ENCODE measurements at regions not wholly inside any gene's neighbourhood (a gene's known extent, or its start where the extent isn't known, plus 50 kb on each side); places are given as distances from the start of the nearest gene placed in this dataset.
"Not testable (repeated sequence)": the region's sequence is repeated elsewhere in the genome, so short reads cannot be mapped to it uniquely, and the experiment has no call there.

DNA sequence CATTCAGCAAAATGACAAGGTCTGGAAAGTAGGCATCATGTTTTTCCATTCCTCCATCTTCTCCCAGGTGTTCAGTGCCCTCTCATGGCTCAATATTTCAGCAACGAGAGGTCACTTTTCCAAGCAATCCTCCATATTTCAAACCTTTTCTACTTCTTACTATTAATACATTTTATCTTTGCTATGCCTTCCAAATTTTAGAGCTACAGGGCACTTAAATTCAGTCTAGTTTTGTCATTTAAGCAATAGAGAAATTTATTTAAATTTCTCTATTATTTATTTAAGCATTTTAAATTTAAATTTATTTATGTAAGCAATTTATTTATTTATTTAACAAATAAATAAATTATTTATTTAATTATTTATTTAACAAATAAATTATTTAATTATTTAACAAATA lies 305.1 kb upstream of the ANXA10 start:
- H3K4me1 Mint-ChIP-seq = no peaks in the 10 kb centered on the region
- H3K27me3 Mint-ChIP-seq = no peaks in the 10 kb centered on the region
- ATAC-seq (no peak), DNase-seq (no peak)
- H3K9me3 Mint-ChIP-seq = peaks cover 0 to 8% of the 10 kb centered on the region in 2 donors
- H3K27ac Mint-ChIP-seq = no peak overlapping the region
- no peak overlapping the region for H3K4me3 Mint-ChIP-seq

DNA sequence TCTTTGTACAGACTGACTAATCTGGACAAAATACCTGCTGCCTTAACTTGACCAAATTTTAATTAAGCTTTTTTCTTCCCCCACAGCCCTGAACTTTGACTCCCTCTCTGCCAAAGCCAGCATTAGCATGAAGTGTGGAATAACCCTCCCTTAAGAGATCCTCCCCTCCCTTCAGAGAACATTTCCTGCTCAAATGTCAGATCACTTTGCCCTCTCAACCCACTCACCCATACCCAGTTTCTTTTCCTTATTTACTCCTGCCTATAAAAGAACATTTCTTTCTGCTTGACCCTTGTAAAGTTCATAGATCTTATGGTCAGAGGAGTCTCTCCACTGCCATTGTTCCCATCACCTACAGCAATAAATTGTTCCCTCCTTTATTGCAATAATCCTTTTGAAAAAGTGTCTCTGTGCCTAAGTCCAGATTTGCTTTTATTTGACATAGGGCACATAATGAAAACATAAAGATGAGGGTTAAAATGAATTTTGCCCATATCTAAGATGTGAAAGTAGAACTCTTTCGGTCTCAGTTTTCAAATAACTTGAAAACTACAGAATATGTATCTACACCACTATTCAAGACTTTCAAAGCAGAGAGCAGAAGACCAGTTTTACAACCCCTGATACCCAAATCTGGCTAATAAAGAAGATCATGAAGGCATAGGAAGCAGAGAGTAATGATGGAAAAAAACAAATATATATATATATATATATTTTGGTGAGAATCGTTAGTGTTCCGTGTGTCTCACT lies 289.7 kb upstream of the ANXA10 start:
- Mint-ChIP-seq H3K9me3 (peaks cover 0 to 5% of the 10 kb centered on the region in 2 donors), H3K27ac (no peak overlapping the region), H3K27me3 (no peaks in the 10 kb centered on the region), H3K4me1 (no peaks in the 10 kb centered on the region), H3K4me3 (no peak overlapping the region)
- no peak for ATAC-seq
- DNase-seq = no peak

DNA sequence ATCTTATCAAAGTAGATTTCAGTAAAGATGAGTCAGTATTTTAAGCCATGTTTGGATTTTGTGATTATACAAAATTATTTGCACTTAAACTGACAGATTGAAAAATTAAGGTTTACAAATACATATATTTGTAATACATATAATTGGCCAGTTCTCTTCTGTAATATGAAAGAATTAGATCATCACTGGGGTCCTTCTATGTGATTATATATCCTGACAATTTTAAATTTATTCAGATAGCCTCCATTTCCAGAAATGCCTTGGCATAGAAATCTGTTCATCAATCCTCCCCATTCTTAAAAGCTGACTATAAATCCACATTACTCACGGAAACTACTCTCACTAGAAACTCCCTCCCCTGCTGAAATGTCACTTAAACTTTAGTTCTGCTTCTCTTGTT lies 280.4 kb upstream of the ANXA10 start:
- Mint-ChIP-seq H3K4me1 (no peaks in the 10 kb centered on the region), H3K4me3 (no peak overlapping the region), H3K9me3 (peaks cover 9 to 11% of the 10 kb centered on the region in 2 donors), H3K27ac (no peak overlapping the region), H3K27me3 (no peaks in the 10 kb centered on the region)
- ATAC-seq = no peak
- no peak for DNase-seq

DNA sequence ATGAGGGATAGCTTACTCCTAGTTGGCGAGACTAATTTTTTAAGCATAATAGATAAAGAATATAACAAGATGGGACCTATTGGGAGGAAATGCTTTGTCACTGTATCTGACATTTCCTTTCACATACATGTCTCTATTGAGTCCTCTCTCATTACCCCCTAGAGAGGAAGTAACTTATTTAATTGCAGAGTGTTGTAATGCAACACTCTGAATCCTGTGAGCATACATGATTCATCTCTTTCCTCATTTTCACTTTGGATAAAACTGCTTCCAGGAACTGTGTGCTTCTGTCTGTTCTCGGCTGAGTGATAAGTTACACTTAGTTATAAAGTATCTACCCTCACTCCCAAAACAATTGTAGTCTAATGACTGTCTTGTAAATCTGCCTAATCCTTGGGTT lies 266.1 kb upstream of the ANXA10 start:
- Mint-ChIP-seq H3K4me1 (no peaks in the 10 kb centered on the region), H3K27ac (no peak overlapping the region), H3K4me3 (no peak overlapping the region), H3K27me3 (no peaks in the 10 kb centered on the region), H3K9me3 (no peaks in the 10 kb centered on the region)
- no peak for ATAC-seq
- no peak for DNase-seq

DNA sequence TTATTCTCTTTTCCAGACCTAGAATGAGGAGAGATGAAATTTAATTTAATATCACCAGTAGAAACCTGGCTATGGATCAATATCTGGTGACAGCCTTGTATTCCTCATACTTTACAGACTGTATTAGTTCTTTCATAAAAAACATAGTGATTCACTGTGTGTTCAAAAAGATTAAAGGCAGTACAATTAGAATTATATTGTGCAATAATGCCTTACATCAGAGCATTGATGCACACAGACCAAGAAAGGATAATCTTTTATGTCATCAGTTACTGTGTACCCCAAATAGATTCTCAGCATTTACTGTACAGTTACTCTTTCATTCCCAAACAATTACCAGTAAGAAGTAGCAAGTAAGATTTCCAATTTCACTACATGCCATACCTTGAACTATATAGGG lies 260.5 kb upstream of the ANXA10 start:
- H3K27me3 Mint-ChIP-seq = no peaks in the 10 kb centered on the region
- H3K4me3 Mint-ChIP-seq = no peak overlapping the region
- H3K4me1 Mint-ChIP-seq = no peaks in the 10 kb centered on the region
- H3K27ac Mint-ChIP-seq = no peak overlapping the region
- H3K9me3 Mint-ChIP-seq = peaks cover 0 to under 1% of the 10 kb centered on the region in 2 donors
- DNase-seq = no peak
- no peak for ATAC-seq

DNA sequence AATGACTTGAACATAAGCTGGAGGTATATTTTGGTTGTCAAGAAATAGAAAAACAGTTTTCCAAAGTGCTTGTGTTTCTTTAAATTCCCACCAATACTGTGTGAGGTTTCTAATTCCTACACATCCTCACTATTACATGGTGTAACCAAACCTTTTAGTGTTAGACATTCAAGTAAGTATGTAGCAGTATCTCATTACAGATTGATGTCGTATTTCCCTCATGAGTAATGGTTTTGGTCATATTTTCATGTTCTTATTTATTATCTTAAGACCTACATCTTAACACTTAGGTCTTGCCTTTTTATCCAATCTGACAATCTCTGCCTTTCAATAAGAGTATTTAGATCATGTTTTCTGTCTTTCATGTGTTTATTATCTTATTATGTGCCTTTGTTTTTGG lies 253.7 kb upstream of the ANXA10 start:
- no peaks in the 10 kb centered on the region for H3K4me1 Mint-ChIP-seq
- H3K27ac Mint-ChIP-seq = no peak overlapping the region
- DNase-seq (no peak), ATAC-seq (no peak)
- H3K27me3 Mint-ChIP-seq = no peaks in the 10 kb centered on the region
- no peak overlapping the region for H3K4me3 Mint-ChIP-seq
- H3K9me3 Mint-ChIP-seq = peaks cover 0 to 5% of the 10 kb centered on the region in 2 donors

DNA sequence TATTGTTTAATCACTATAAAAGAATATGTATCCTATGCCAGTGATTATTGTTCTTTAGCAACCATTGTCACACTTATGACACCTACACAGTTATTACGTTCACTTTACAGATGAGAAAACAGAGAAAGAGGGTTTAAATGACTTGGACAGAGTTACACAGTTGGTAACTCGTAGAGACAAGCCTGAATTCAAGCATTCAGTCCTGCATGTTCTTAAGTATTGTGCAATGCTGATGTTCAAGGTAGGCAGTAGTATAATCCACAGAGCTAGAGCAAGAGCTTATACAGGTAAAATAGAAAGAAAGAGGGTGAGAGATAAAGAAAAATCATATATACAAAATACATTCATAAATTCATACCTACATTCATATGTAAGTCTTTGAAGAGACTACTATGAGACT lies 249.8 kb upstream of the ANXA10 start:
- DNase-seq = no peak
- Mint-ChIP-seq H3K9me3 (no peaks in the 10 kb centered on the region), H3K4me1 (no peaks in the 10 kb centered on the region), H3K27me3 (no peaks in the 10 kb centered on the region), H3K4me3 (no peak overlapping the region), H3K27ac (no peak overlapping the region)
- no peak for ATAC-seq

DNA sequence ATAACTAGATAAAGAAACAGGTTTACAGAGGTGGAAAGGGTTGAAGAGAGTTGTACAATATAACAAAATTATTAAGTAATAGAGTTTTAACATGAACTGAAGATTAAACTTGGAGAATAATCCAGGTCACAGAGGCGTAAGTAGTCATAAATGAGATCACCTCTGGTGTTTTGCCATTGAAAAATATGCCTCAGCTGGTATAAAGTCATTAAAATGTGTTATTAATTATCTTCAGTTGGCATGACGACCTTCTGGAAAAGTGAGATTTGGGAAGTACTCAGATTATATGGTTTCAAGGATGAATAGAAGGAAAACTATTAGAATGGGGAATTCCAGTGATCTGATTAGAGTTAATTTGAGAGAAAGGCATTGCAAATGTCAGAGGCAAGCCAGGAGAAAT lies 237.5 kb upstream of the ANXA10 start:
- no peaks in the 10 kb centered on the region for H3K27me3 Mint-ChIP-seq
- no peaks in the 10 kb centered on the region for H3K4me1 Mint-ChIP-seq
- ATAC-seq (no peak), DNase-seq (no peak)
- H3K4me3 Mint-ChIP-seq = no peak overlapping the region
- H3K27ac Mint-ChIP-seq = no peak overlapping the region
- peaks cover 7 to 9% of the 10 kb centered on the region in 2 donors for H3K9me3 Mint-ChIP-seq

DNA sequence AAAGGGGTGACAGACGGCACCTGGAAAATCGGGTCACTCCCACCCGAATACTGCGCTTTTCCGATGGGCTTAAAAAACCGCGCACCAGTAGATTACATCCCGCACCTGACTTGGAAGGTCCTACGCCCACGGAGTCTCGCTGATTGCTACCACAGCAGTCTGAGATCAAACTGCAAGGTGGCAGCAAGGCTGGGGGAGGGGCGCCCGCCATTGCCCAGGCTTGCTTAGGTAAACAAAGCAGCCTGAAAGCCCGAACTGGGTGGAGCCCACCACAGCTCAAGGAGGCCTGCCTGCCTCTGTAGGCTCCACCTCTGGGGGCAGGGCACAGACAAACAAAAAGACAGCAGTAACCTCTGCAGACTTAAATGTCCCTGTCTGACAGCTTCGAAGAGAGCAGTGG lies 234.2 kb upstream of the ANXA10 start:
- H3K4me1 Mint-ChIP-seq, ATAC-seq, H3K27me3 Mint-ChIP-seq, H3K27ac Mint-ChIP-seq, H3K4me3 Mint-ChIP-seq, DNase-seq: not testable (repeated sequence)
- H3K9me3 Mint-ChIP-seq = peaks cover 5 to 14% of the 10 kb centered on the region in 2 donors

DNA sequence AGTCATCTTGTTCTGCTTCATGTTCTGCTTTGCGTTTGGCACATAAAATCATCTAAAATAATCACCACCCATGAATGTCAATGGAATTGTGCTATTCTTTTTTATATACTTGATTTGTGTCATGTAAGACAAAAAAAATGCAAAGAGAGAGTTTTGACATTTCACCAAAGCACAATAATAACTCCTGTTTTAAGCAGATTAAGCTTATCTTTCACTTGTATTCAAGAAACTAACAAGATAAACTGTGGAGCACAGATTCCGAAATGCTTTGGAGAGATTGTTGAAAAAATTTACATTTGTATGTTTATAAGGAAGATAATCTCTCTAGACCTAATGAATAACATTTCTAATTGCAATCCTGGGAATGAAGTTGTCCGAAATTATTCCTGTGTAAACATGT lies 225.1 kb upstream of the ANXA10 start:
- ATAC-seq = no peak
- H3K27ac Mint-ChIP-seq = no peak overlapping the region
- no peak for DNase-seq
- no peaks in the 10 kb centered on the region for H3K9me3 Mint-ChIP-seq
- no peak overlapping the region for H3K4me3 Mint-ChIP-seq
- no peaks in the 10 kb centered on the region for H3K27me3 Mint-ChIP-seq
- no peaks in the 10 kb centered on the region for H3K4me1 Mint-ChIP-seq

DNA sequence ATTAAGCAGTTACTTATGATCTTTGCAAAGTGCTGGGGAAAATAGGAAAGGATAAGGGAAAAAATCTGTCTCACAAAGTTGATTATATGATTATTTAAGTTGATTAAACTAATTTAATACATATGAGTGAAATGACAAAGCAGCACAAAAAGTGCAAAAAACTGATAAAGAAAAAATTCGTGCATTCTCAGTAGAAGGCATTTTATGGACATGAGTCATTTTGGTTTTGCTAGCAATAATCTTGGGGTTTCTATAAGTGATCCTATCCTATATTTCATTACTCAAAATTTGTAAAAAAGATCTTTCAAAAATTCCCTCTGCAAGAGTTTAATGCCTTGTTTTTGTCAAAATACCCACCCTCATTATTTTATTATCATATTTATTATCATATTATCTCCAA lies 224.2 kb upstream of the ANXA10 start:
- DNase-seq (no peak), ATAC-seq (no peak)
- H3K9me3 Mint-ChIP-seq = no peaks in the 10 kb centered on the region
- H3K27ac Mint-ChIP-seq = no peak overlapping the region
- no peaks in the 10 kb centered on the region for H3K27me3 Mint-ChIP-seq
- no peaks in the 10 kb centered on the region for H3K4me1 Mint-ChIP-seq
- no peak overlapping the region for H3K4me3 Mint-ChIP-seq

DNA sequence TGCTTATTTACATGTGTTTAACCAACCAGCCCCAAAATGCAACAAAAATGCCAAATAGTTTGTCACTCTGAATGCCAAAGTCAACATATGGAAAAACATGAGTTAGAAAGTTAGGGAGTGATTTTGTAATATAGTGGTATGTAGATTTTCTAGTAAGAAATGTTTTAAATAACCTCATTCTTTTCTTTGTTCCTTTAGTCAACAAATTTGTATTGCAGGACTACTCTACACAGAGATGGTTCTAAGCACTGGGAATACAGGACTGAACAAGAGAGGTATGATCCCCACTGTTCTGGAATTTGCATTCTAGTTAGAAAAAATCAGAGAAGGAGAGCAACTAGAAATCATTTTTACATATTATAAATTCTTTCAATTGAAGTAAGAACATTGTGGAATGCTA lies 218.8 kb upstream of the ANXA10 start:
- DNase-seq (no peak), ATAC-seq (no peak)
- H3K27ac Mint-ChIP-seq = no peak overlapping the region
- H3K4me1 Mint-ChIP-seq = no peaks in the 10 kb centered on the region
- no peak overlapping the region for H3K4me3 Mint-ChIP-seq
- peaks cover 0 to 15% of the 10 kb centered on the region in 2 donors for H3K9me3 Mint-ChIP-seq
- no peaks in the 10 kb centered on the region for H3K27me3 Mint-ChIP-seq

DNA sequence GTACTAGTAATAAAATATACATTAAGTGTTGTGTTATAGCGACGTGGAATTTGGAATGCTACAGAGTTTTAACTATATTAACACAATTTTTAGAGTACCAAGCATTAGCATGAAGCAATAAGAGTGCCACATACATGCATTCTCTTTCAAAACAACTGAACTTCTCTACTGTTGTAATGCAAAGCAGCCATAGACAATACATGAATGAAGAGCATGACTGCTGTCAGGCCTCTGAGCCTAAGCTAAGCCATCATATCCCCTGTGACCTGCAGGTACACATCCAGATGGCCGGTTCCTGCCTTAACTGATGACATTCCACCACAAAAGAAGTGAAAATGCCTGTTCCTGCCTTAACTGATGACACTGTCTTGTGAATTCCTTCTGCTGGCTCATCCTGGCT lies 216.2 kb upstream of the ANXA10 start:
- not testable (repeated sequence) for H3K27me3 Mint-ChIP-seq, H3K27ac Mint-ChIP-seq, ATAC-seq, H3K4me1 Mint-ChIP-seq, H3K4me3 Mint-ChIP-seq, DNase-seq
- peaks cover 0 to 21% of the 10 kb centered on the region in 2 donors for H3K9me3 Mint-ChIP-seq

DNA sequence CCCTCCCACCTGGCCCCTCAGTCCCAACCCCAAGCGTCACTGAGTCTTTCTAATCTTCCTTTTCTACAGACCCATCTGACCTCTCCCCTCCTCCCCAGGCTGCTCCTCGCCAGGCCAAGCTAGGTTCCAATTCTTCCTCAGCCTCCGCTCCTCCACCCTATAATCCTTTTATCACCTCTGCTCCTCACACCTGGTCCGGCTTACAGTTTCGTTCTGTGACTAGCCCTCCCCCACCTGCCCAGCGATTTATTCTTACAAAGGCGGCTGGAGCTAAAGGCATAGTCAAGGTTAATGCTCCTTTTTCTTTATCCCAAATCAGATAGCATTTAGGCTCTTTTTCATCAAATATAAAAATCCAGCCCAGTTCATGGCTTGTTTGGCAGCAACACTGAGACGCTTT lies 214.5 kb upstream of the ANXA10 start:
- H3K4me1 Mint-ChIP-seq, ATAC-seq, DNase-seq, H3K27me3 Mint-ChIP-seq, H3K27ac Mint-ChIP-seq, H3K4me3 Mint-ChIP-seq: not testable (repeated sequence)
- peaks cover 0 to 21% of the 10 kb centered on the region in 2 donors for H3K9me3 Mint-ChIP-seq

DNA sequence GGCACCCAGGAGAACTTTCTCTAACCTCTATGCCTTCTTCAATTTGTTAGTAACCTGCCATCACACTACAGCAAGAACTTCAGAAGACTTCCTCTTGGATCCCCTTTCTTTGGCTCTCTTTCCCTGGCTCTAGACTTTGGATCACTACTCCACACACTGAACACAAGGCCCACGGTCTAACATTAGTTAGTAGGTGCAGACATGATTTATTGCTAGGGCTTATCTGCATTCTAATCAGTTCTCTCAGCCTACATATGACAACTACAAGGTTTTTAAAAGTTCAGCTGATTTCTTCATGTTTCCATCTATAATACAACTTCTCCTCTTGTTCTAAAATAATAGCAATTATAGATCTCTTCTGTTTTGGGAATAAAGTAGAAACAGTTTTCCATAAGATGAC lies 209.1 kb upstream of the ANXA10 start:
- peaks cover 0 to 7% of the 10 kb centered on the region in 2 donors for H3K9me3 Mint-ChIP-seq
- no peak overlapping the region for H3K4me3 Mint-ChIP-seq
- no peak for ATAC-seq
- H3K27ac Mint-ChIP-seq = peak overlapping the region in 1 of 2 donors; percentile 8
- no peaks in the 10 kb centered on the region for H3K4me1 Mint-ChIP-seq
- H3K27me3 Mint-ChIP-seq = no peaks in the 10 kb centered on the region
- no peak for DNase-seq

DNA sequence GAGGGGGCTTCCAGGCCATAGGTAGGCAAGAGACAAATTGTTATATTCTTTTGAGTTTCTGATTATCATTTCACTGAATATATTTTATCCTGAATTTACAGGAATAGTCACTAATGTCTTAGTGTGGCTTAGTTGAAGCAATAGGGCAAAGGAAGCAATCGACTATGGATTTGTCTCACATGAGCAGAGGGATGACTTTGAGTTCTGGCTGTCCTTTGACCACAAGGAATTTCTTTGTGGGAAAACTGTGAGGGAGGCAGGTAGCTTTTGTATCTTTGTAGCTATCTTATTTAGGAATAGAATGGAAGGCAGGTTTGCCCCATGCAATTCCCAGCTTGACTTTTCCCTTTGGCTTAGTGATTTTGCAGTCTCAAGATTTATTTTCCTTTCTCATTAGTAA lies 207.3 kb upstream of the ANXA10 start:
- Mint-ChIP-seq H3K27ac (no peak overlapping the region), H3K27me3 (no peaks in the 10 kb centered on the region), H3K4me1 (no peaks in the 10 kb centered on the region), H3K4me3 (no peak overlapping the region), H3K9me3 (peaks cover 0 to 6% of the 10 kb centered on the region in 2 donors)
- DNase-seq = no peak
- no peak for ATAC-seq

DNA sequence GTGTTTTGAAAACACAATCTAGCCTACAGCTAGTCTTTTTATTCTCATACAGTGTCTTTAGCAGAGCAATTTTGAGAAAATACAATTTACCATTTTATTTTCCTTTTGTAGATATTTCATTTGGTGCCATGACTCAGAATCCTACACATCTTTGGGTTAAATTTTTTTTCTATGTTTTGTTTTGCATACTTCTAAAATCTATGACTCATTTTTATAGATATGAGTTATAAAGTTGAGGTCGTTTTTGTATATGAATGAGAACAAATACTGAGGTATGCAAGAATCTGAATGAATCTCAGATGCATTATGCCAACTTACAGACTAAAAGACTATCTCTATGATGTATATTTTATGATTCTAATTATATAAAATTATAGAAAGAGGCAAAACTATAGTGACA lies 206.5 kb upstream of the ANXA10 start:
- no peak for DNase-seq
- peaks cover 0 to 6% of the 10 kb centered on the region in 2 donors for H3K9me3 Mint-ChIP-seq
- no peaks in the 10 kb centered on the region for H3K4me1 Mint-ChIP-seq
- no peak for ATAC-seq
- no peaks in the 10 kb centered on the region for H3K27me3 Mint-ChIP-seq
- H3K27ac Mint-ChIP-seq = no peak overlapping the region
- H3K4me3 Mint-ChIP-seq = no peak overlapping the region

All from stimulated activated naive CD8-positive, alpha-beta T cell treated with anti-CD3 and anti-CD28 coated beads, Interleukin-15, amount 100 ng/mL, for 72 hours (primary cell).